Body of pancreas (tissue), 4 donors: ENCODE measurements at regions not wholly inside any gene's neighbourhood (a gene's known extent, or its start where the extent isn't known, plus 50 kb on each side); places are given as distances from the start of the nearest gene placed in this dataset.
"Not testable (repeated sequence)": the region's sequence is repeated elsewhere in the genome, so short reads cannot be mapped to it uniquely, and the experiment has no call there.

ENCODE experiments used
- CTCF ChIP-seq, 7 experiments: fragments of 450-650 bp in 4 of 7; fragments of 200-600 bp in 3 of 7; sonication (generic) in 3 of 7; IDR thresholded peaks; one replicate each; pipeline ENCODE4 v1.5.1; 2016 to 2019; ENCODE audit warnings: antibody characterized with exemption in 7 of 7
- POLR2A ChIP-seq, 3 donors: fragments of 450-650 bp; IDR thresholded peaks; one replicate each; pipeline ENCODE4 v1.6.1; 2016; ENCODE audit warnings: antibody characterized with exemption in 3 of 3, mild to moderate bottlenecking in 2 of 3

GRCh38 chr6:61114185-61114584, 1171.8 kb downstream of the KHDRBS2 start:
- TF ChIP-seq CTCF, POLR2A (IDR thresholded peaks at IDR 0.05): not testable (repeated sequence)
